ENCODE measurements at regions not wholly inside any gene's neighbourhood (a gene's known extent, or its start where the extent isn't known, plus 50 kb on each side); places are given as distances from the start of the nearest gene placed in this dataset.

DNA sequence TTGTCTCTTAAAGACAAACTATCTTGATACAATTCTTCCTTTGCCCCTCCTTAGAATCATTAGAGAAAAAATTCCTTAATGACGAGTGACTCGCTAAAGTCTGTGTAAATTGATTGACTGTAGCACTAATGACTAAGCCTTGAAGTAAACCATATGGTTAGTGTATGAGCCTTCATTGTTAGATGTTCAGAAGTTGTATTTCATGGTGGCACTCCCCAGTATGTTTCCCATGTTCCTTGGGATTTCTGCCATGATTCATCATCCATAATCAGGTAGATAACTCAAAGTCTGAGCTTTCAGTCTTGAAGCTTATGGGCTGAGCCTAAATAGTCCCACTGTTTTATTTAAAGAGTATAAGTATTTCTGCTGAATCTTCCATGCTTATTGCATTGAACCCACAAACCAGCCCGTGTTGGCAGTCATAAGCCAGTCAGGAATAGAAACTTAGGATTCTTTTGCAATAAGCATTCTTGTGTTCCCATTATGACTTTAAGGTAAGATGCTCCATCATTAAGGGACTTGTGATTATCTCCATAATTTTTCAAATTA is 371.2 kb upstream of the RARB start:
- DNase-seq = no peak

DNA sequence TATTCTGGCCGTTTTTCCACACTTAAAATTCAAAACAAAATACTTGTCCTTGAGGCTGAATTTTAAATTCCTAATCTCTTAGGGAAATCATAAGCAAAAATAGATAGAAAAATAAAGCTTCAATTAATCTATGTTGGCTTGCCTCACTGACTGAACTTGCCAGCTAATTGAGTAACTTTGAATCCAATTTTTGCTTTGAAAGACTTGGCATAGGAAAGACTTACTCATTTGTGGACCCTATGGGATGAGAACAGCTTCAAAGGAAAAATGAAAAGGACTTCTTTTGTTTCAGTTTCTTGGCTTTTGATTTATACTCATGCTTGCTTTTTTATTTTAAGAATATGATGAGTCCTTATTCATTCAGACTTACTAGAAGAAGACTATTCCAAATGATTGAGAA is 370.7 kb upstream of the RARB start:
- DNase-seq = no peak

GRCh38 chr3:25064681-25065080 is 363.4 kb upstream of the RARB start:
- no peak for DNase-seq

- DNase-seq = no peak
Observed at GRCh38 chr3:25069970-25070369, 358.1 kb upstream of the RARB start.

GRCh38 chr3:25071846-25072245 is 356.2 kb upstream of the RARB start:
- no peak for DNase-seq

GRCh38 chr3:25073423-25073822 is 354.6 kb upstream of the RARB start:
- no peak for DNase-seq

- no peak for DNase-seq
Observed at GRCh38 chr3:25074149-25074548, 353.9 kb upstream of the RARB start.

GRCh38 chr3:25080461-25080860 is 347.6 kb upstream of the RARB start:
- no peak for DNase-seq

DNA sequence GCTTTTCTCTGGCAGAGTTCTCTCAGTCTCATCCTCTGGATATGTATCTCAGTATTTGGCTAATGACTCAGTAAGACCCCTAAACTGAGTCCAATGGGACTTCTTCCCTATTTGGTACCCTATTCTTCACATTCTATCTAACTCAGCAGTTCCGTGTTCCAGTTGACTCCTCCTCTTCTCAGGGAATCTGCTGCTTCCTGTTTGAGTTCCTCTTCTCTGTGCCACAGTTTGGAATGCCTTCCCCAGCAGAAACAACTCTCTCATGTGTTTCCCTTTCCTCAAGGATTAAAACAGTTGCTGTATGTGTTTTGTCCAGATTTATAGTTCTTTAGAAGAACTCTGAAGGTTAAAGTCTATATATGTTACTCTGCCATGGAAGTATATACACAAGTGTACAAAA is 344.0 kb upstream of the RARB start:
- DNase-seq = no peak

DNA sequence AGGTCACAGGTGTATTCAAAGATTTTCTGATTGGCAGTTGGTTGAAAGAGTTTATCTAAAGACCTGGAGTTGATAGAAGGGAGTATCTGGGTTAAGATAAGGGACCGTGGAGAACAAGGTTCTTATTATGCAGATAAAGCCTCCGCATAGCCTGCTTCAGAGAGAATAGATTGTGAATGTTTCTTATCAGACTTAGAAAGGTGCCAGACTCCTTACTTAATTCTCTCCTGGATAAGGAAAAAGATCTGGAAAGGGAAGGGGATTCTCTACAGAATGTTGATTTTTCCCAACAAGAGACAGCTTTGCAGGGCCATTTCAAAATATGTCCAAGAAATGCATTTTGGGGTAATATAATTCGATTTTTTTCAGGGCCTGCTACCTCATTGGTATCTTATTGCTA is 341.3 kb upstream of the RARB start:
- DNase-seq = no peak

DNA sequence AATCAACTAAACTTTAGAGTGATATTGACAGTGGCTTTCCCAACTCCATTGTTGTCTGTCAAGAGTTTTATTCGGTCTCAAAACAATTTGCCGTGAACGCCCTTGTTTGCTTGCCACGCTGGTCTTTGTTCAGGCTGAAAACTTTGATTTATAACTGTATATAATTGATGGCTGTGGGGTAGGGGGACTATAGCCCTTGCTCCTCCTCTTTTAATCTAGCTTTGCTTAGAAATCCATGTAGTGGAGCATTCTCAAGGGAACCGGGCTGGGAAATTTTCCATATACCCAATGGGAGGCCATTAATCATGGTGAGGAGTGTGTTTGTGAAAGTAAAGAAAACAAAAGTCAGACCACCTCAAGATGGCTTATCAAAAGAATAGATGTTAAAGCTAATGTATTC is 339.8 kb upstream of the RARB start:
- no peak for DNase-seq

DNA sequence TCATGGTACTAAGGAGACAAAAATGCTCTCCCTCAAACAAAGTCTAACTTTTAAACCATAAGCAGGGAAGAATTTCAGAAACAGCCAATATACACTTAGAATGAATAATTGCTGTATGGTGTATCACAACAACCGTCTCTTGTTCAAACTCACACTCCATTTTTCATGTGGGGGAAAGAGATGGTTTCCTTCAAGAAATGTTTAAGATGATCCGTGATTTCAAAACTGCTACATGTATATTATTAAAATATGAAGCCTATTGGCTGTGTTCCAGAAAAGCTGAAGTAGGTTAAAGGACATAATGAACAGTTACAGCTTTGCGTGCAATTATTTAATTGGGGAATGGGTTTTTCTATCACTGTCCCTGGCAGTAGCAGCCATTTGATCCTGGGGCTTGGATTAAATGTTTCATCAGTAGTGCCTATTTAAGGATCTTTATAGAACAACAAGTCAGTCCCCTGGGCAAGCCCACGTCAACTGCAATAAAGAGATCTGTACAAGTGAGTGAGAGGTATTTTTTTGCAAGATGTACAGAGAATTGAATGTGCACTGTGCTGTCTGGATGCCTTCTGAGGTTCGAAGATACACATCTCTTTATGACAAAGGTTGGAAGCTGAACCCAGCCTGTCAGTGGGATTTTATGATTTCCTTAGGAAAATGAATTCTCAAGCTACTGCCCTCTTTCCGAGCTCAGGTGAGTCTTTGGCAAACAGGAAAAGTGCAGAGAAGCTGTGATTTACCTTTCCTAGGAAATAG is 337.2 kb upstream of the RARB start:
- DNase-seq = no peak

DNA sequence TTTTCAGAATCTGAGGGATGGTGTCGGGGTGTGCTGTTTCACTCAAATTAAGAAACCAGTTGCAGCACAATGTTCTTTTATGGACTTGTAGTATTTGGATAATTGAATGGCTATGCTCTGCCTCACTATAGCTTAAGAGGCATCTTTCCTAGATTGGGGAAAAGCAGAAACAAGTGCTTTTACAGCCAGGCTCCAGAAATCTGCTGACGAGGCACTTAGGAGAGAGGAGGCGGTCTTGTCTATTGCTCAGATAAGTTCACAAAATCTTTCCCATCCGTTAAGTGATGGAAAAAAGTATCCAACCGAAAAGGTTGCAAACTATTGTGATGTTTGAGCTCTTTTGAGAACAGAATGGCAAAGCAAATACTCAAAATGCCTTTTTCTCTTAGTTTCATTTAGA is 336.1 kb upstream of the RARB start:
- no peak for DNase-seq

- no peak for DNase-seq
Observed at GRCh38 chr3:25094932-25095685, 333.0 kb upstream of the RARB start.

GRCh38 chr3:25096536-25096935 is 331.5 kb upstream of the RARB start:
- DNase-seq = no peak

DNA sequence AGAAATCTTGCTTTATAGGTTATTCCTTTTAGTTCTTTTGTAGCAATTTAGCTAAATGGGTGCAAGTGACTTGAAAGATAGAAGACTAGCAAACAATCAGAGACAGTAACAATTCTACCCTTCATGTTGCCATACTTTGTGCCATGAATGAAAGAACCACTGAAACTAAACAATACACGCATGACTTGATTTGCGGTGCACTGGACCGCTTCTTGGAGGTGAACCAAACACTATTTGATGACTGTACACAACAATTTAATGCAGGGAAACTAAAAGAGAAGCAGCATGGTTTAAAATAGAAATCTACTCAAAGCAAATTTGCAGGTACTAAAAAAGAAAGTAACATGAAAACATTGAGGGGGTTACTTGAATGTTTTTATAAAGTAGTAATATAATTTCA is 331.0 kb upstream of the RARB start:
- no peak for DNase-seq

- no peak for DNase-seq
Observed at GRCh38 chr3:25099666-25100065, 328.4 kb upstream of the RARB start.

GRCh38 chr3:25103391-25103790 is 324.7 kb upstream of the RARB start:
- no peak for DNase-seq

GRCh38 chr3:25107918-25108617 is 320.0 kb upstream of the RARB start:
- no peak for DNase-seq

DNA sequence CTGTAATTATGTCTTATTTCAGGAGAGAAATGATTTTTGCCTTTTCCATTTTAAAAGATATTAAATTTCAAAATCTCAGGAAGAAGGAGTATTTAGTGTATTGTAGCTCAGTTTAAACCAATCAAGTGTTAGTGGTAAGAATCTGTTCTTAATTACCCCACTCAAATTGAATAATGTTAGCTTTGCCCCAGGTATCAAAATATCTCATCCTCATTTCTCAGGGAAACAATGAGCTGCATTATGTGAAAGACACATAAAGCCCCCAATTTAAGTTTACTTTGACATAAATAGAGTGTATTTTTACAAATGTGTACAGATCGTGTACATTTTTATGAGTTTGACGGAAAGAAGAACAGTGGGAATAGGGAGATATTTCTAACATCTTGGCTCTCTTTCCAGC is 317.4 kb upstream of the RARB start:
- no peak for DNase-seq

- DNase-seq = no peak
Observed at GRCh38 chr3:25113891-25114290, 314.2 kb upstream of the RARB start.

DNA sequence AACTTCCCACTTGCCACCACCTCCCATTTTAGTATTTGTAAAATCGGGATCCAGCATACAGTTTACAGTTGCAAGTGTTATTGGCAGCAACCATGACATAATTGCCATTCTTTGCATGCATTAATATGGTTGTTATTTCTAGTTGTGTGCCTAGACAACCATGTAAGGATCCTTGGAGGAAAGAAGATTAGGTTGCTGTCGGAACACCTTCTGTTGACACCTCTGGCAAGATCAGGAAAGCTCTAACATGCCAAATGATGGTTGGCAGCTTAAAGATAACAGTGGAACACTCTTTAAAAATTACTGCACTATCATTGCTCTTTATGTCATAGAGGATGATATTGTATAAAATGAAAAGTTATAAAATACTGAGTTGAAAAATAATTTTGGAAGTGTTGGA is 313.5 kb upstream of the RARB start:
- no peak for DNase-seq

DNA sequence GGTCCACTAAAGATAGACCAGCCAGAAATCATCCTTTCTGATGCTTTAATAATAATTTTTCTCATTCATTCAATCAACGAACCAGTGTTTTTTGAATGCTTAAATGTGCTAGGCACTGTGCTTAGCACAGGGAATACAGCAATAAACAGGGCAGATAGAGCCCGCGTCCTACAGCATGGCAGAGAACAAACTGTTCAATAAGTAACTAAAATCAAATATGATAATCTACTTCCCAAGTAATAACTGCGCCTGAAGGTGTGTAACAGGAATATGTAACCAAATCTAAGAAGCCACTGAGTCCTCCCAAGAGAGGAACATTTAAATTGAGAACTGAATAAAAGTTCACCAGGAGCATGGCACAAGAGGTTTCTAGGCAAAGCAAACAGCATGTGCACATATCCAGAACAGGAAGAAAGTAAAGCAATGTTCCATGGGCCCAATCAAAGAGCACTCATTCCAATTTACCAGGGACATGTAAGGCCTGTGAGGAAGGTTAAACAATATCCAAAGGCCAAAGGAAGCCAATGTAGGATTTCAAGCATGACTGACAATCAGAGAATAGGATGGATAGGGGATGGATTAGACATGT is 311.0 kb upstream of the RARB start:
- no peak for DNase-seq
